MM.1S (cell line): ENCODE measurements at regions not wholly inside any gene's neighbourhood (a gene's known extent, or its start where the extent isn't known, plus 50 kb on each side); places are given as distances from the start of the nearest gene placed in this dataset.

Experiments
- CTCF ChIP-seq: fragments of 300-600 bp; sonication (generic); IDR thresholded peaks from 2 replicates; pipeline ENCODE4 v1.5.1; 2016; ENCODE audit warnings: antibody characterized with exemption, low read length, mixed read lengths
- EZH2 ChIP-seq: fragments of 300-600 bp; sonication (generic); optimal IDR thresholded peaks from 2 replicates; pipeline ENCODE3; 2017; ENCODE audit warnings: low read depth, mild to moderate bottlenecking, antibody characterized with exemption, low read length, mixed read lengths

GRCh38 chr15:88982946-88983342 is 69.8 kb upstream of the MFGE8 start:
- TF ChIP-seq CTCF (no peak), EZH2 (no peak)
